ENCODE measurements at regions not wholly inside any gene's neighbourhood (a gene's known extent, or its start where the extent isn't known, plus 50 kb on each side); places are given as distances from the start of the nearest gene placed in this dataset.

DNA sequence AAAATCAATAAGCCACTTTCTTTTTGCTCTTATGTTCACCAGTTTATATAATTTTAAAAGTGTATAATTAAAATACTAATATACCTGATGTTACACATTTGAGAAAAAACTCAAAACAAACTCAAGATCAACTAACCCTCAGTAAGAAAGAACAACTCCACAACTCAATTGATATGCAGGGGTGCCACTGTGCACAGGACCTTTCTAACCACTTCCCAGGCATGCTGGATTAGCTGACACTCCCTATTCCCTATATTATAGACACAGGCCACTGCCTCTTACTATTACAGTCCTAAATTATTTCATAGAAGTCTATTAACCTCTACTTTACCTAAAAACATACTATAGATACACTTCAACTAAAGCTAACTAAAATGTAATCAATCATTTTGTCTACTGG, 191.7 kb upstream of the KRR1 start:
- TF ChIP-seq, protein P1, sequence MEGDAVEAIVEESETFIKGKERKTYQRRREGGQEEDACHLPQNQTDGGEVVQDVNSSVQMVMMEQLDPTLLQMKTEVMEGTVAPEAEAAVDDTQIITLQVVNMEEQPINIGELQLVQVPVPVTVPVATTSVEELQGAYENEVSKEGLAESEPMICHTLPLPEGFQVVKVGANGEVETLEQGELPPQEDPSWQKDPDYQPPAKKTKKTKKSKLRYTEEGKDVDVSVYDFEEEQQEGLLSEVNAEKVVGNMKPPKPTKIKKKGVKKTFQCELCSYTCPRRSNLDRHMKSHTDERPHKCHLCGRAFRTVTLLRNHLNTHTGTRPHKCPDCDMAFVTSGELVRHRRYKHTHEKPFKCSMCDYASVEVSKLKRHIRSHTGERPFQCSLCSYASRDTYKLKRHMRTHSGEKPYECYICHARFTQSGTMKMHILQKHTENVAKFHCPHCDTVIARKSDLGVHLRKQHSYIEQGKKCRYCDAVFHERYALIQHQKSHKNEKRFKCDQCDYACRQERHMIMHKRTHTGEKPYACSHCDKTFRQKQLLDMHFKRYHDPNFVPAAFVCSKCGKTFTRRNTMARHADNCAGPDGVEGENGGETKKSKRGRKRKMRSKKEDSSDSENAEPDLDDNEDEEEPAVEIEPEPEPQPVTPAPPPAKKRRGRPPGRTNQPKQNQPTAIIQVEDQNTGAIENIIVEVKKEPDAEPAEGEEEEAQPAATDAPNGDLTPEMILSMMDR (conservative IDR thresholded peaks at IDR 0.05; ENCODE audit: low read depth in 2 of 2): no peak
- TF ChIP-seq EZH2 (IDR thresholded peaks at IDR 0.05; ENCODE audit: low read depth, unreplicated experiment) (no peak), CREB1 (CRISPR knock-in tag; IDR thresholded peaks at IDR 0.05; ENCODE audit: low read depth) (no peak), EZH2phosphoT487 (IDR thresholded peaks at IDR 0.05; ENCODE audit: unreplicated experiment) (no peak), REST (IDR thresholded peaks at IDR 0.05; ENCODE audit: unreplicated experiment) (no peak), ZNF114 (CRISPR knock-in tag; IDR thresholded peaks at IDR 0.05) (no peak), POLR2AphosphoS5 (IDR thresholded peaks at IDR 0.05; ENCODE audit: low read depth) (no peak), JUNB (IDR thresholded peaks at IDR 0.05; ENCODE audit: unreplicated experiment) (no peak), ETS1 (IDR thresholded peaks at IDR 0.05) (no peak), NANOG (IDR thresholded peaks at IDR 0.05; ENCODE audit: borderline replicate concordance) (no peak), STAT1 (IDR thresholded peaks at IDR 0.05; ENCODE audit: unreplicated experiment) (no peak), ZNF331 (CRISPR knock-in tag; IDR thresholded peaks at IDR 0.05; ENCODE audit: low read depth) (no peak)
- TF ChIP-seq, protein P2, sequence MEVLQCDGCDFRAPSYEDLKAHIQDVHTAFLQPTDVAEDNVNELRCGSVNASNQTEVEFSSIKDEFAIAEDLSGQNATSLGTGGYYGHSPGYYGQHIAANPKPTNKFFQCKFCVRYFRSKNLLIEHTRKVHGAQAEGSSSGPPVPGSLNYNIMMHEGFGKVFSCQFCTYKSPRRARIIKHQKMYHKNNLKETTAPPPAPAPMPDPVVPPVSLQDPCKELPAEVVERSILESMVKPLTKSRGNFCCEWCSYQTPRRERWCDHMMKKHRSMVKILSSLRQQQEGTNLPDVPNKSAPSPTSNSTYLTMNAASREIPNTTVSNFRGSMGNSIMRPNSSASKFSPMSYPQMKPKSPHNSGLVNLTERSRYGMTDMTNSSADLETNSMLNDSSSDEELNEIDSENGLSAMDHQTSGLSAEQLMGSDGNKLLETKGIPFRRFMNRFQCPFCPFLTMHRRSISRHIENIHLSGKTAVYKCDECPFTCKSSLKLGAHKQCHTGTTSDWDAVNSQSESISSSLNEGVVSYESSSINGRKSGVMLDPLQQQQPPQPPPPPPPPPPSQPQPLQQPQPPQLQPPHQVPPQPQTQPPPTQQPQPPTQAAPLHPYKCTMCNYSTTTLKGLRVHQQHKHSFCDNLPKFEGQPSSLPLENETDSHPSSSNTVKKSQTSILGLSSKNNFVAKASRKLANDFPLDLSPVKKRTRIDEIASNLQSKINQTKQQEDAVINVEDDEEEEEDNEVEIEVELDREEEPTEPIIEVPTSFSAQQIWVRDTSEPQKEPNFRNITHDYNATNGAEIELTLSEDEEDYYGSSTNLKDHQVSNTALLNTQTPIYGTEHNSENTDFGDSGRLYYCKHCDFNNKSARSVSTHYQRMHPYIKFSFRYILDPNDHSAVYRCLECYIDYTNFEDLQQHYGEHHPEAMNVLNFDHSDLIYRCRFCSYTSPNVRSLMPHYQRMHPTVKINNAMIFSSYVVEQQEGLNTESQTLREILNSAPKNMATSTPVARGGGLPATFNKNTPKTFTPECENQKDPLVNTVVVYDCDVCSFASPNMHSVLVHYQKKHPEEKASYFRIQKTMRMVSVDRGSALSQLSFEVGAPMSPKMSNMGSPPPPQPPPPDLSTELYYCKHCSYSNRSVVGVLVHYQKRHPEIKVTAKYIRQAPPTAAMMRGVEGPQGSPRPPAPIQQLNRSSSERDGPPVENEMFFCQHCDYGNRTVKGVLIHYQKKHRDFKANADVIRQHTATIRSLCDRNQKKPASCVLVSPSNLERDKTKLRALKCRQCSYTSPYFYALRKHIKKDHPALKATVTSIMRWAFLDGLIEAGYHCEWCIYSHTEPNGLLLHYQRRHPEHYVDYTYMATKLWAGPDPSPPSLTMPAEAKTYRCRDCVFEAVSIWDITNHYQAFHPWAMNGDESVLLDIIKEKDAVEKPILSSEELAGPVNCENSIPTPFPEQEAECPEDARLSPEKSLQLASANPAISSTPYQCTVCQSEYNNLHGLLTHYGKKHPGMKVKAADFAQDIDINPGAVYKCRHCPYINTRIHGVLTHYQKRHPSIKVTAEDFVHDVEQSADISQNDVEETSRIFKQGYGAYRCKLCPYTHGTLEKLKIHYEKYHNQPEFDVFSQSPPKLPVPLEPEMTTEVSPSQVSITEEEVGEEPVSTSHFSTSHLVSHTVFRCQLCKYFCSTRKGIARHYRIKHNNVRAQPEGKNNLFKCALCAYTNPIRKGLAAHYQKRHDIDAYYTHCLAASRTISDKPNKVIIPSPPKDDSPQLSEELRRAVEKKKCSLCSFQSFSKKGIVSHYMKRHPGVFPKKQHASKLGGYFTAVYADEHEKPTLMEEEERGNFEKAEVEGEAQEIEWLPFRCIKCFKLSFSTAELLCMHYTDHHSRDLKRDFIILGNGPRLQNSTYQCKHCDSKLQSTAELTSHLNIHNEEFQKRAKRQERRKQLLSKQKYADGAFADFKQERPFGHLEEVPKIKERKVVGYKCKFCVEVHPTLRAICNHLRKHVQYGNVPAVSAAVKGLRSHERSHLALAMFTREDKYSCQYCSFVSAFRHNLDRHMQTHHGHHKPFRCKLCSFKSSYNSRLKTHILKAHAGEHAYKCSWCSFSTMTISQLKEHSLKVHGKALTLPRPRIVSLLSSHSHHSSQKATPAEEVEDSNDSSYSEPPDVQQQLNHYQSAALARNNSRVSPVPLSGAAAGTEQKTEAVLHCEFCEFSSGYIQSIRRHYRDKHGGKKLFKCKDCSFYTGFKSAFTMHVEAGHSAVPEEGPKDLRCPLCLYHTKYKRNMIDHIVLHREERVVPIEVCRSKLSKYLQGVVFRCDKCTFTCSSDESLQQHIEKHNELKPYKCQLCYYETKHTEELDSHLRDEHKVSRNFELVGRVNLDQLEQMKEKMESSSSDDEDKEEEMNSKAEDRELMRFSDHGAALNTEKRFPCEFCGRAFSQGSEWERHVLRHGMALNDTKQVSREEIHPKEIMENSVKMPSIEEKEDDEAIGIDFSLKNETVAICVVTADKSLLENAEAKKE (CRISPR knock-in tag; IDR thresholded peaks at IDR 0.05): no peak

Measured in GM23338 (cell line).